K562 (cell line): ENCODE measurements at regions not wholly inside any gene's neighbourhood (a gene's known extent, or its start where the extent isn't known, plus 50 kb on each side); places are given as distances from the start of the nearest gene placed in this dataset.

ENCODE experiments used
- DPF2 ChIP-seq: fragments of 450-650 bp; IDR thresholded peaks from 2 replicates; pipeline ENCODE4 v1.6.1; 2016
- GABPB2 ChIP-seq: fragments of 250-450 bp; sonication (Bioruptor Pico); conservative IDR thresholded peaks from 2 replicates; pipeline ENCODE4 v1.5.1; 2021; ENCODE audit warnings: mild to moderate bottlenecking
- MTA1 ChIP-seq: fragments of 450-650 bp; IDR thresholded peaks from 2 replicates; pipeline ENCODE4 v1.6.1; 2017; ENCODE audit warnings: borderline replicate concordance
- MTA3 ChIP-seq: fragments of 450-650 bp; formaldehyde crosslinking; IDR thresholded peaks from 2 replicates; pipeline ENCODE4 v1.6.1; 2017; ENCODE audit warnings: mild to moderate bottlenecking, borderline replicate concordance
- POLR2H ChIP-seq: IDR thresholded peaks from 2 replicates; pipeline ENCODE4 v1.6.1; 2016; ENCODE audit warnings: missing genetic modification characterization, low read depth, mild to moderate bottlenecking, control low read depth, missing compliant biosample characterization, moderate library complexity
- SIX5 ChIP-seq, 2 experiments: IDR thresholded peaks; 2 replicates each; pipeline ENCODE4 v1.6.1; 2011; ENCODE audit warnings: low read length in 2 of 2, borderline replicate concordance in 1 of 2, low read depth in 1 of 2, mild to moderate bottlenecking in 1 of 2, moderate library complexity in 1 of 2; ENCODE audit not compliant: insufficient read depth in 1 of 2
- TOE1 ChIP-seq, 2 experiments: fragments of 450-650 bp in 1 of 2; sonication (generic) in 1 of 2; formaldehyde crosslinking in 1 of 2; IDR thresholded peaks; 2 replicates each; pipeline versions ENCODE4 v1.7.1 to v1.8.0; 2016 to 2022; ENCODE audit warnings: borderline replicate concordance in 2 of 2, mild to moderate bottlenecking in 2 of 2, antibody characterized with exemption in 1 of 2, inconsistent platforms in 1 of 2, low read depth in 1 of 2, missing genetic modification reagents in 1 of 2, moderate library complexity in 1 of 2
- ZBED1 ChIP-seq: IDR thresholded peaks from 2 replicates; pipeline ENCODE4 v1.6.1; 2014
- ZNF696 ChIP-seq: fragments of 250-450 bp; sonication (Bioruptor Pico); conservative IDR thresholded peaks from 2 replicates; pipeline ENCODE4 v1.4.0; 2020; ENCODE audit warnings: mild to moderate bottlenecking, moderate library complexity
- TF ChIP-seq, protein P1 (sequence below): fragments of 450-650 bp; conservative IDR thresholded peaks from 2 replicates; pipeline ENCODE4 v1.6.1; 2016; ENCODE audit warnings: missing genetic modification characterization, low read depth, mild to moderate bottlenecking, control low read depth, missing compliant biosample characterization
- TF ChIP-seq, protein P2 (sequence below): fragments of 250-450 bp; sonication (Bioruptor Pico); IDR thresholded peaks from 2 replicates; pipeline ENCODE4 v1.4.0; 2020
- TF ChIP-seq, protein P3 (sequence below): IDR thresholded peaks from 3 replicates; pipeline ENCODE4 v1.6.1; 2011; ENCODE audit warnings: borderline replicate concordance, mild to moderate bottlenecking, moderate library complexity; ENCODE audit not compliant: insufficient read length; ENCODE audit errors: extremely low read depth
- TF ChIP-seq, protein P4 (sequence below), 2 experiments: IDR thresholded peaks; 2 replicates each; pipeline ENCODE4 v1.6.1; 2011; ENCODE audit warnings: borderline replicate concordance in 1 of 2, control low read depth in 1 of 2, low read depth in 1 of 2, low read length in 1 of 2, mild to moderate bottlenecking in 1 of 2, mixed read lengths in 1 of 2, moderate library complexity in 1 of 2; ENCODE audit not compliant: insufficient read depth in 1 of 2, insufficient read length in 1 of 2, poor library complexity in 1 of 2, severe bottlenecking in 1 of 2; ENCODE audit errors: extremely low read depth in 1 of 2

DNA sequence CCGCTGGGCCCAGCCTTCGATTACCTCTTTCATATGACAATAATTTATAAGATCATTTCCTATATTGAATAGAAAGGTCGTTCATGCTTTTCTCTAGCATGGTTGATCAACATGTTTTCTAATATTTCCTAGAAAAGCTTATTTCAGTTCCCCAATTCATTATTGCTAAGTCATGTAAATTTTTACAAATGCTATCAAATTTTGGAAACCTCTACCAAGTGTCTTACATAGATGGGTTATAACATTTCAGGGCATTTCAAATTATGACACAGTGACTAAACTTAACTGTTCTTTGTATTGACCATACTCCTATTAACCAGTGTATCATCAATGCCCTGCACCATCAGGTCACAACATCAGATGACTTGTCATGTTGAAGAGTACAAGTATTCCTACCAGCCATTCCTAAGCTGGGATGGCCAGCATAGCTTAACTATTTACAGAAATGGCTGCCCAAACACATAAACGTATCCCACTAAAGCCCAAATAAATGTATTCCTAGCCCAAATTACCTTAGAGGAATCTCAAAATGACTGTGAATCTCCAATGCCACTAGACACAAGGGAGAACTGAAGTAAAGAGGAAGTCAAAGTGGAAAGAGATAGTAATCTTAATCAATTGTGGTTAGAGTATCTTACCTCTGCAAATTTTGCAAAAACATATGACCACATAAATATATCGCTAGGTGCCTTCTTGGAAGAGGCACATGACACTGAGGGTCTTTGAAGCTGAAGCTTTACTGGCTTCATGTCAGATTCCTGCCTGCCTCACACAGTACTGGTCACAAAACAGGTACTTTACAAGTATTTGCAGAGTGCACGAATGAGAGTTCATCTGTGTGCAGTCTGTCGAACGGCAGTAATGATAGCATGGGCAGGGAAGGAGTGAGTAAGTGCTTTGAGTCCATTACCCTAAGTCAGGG, 87.3 kb upstream of the TLK1 start (continued):
- TF ChIP-seq TOE1 (IDR thresholded peaks at IDR 0.05; ENCODE audit: borderline replicate concordance) (no peak), TOE1 (CRISPR knock-in tag; IDR thresholded peaks at IDR 0.05; ENCODE audit: borderline replicate concordance, low read depth) (0 out of 2 replicates have a peak, but pooled peaks have one; percentile 56), SIX5 (IDR thresholded peaks at IDR 0.05; ENCODE audit: borderline replicate concordance in 1 of 2, insufficient read depth in 1 of 2, low read depth in 1 of 2, low read length in 2 of 2) (no peak), POLR2H (tag) (no peak), GABPB2 (CRISPR knock-in tag) (no peak), DPF2 (peak; percentile 74), MTA3 (0 out of 2 replicates have a peak, but pooled peaks have one; percentile 22), ZNF696 (CRISPR knock-in tag) (no peak), ZBED1 (no peak), MTA1 (peak; percentile 57; the same call in 1 of the 2 replicates)
- TF ChIP-seq, protein P1, sequence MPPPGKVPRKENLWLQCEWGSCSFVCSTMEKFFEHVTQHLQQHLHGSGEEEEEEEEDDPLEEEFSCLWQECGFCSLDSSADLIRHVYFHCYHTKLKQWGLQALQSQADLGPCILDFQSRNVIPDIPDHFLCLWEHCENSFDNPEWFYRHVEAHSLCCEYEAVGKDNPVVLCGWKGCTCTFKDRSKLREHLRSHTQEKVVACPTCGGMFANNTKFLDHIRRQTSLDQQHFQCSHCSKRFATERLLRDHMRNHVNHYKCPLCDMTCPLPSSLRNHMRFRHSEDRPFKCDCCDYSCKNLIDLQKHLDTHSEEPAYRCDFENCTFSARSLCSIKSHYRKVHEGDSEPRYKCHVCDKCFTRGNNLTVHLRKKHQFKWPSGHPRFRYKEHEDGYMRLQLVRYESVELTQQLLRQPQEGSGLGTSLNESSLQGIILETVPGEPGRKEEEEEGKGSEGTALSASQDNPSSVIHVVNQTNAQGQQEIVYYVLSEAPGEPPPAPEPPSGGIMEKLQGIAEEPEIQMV (tag), result no peak
- TF ChIP-seq, protein P2, sequence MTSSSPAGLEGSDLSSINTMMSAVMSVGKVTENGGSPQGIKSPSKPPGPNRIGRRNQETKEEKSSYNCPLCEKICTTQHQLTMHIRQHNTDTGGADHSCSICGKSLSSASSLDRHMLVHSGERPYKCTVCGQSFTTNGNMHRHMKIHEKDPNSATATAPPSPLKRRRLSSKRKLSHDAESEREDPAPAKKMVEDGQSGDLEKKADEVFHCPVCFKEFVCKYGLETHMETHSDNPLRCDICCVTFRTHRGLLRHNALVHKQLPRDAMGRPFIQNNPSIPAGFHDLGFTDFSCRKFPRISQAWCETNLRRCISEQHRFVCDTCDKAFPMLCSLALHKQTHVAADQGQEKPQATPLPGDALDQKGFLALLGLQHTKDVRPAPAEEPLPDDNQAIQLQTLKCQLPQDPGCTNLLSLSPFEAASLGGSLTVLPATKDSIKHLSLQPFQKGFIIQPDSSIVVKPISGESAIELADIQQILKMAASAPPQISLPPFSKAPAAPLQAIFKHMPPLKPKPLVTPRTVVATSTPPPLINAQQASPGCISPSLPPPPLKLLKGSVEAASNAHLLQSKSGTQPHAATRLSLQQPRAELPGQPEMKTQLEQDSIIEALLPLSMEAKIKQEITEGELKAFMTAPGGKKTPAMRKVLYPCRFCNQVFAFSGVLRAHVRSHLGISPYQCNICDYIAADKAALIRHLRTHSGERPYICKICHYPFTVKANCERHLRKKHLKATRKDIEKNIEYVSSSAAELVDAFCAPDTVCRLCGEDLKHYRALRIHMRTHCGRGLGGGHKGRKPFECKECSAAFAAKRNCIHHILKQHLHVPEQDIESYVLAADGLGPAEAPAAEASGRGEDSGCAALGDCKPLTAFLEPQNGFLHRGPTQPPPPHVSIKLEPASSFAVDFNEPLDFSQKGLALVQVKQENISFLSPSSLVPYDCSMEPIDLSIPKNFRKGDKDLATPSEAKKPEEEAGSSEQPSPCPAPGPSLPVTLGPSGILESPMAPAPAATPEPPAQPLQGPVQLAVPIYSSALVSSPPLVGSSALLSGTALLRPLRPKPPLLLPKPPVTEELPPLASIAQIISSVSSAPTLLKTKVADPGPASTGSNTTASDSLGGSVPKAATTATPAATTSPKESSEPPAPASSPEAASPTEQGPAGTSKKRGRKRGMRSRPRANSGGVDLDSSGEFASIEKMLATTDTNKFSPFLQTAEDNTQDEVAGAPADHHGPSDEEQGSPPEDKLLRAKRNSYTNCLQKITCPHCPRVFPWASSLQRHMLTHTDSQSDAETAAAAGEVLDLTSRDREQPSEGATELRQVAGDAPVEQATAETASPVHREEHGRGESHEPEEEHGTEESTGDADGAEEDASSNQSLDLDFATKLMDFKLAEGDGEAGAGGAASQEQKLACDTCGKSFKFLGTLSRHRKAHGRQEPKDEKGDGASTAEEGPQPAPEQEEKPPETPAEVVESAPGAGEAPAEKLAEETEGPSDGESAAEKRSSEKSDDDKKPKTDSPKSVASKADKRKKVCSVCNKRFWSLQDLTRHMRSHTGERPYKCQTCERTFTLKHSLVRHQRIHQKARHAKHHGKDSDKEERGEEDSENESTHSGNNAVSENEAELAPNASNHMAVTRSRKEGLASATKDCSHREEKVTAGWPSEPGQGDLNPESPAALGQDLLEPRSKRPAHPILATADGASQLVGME (CRISPR knock-in tag), result no peak
- TF ChIP-seq, protein P3, sequence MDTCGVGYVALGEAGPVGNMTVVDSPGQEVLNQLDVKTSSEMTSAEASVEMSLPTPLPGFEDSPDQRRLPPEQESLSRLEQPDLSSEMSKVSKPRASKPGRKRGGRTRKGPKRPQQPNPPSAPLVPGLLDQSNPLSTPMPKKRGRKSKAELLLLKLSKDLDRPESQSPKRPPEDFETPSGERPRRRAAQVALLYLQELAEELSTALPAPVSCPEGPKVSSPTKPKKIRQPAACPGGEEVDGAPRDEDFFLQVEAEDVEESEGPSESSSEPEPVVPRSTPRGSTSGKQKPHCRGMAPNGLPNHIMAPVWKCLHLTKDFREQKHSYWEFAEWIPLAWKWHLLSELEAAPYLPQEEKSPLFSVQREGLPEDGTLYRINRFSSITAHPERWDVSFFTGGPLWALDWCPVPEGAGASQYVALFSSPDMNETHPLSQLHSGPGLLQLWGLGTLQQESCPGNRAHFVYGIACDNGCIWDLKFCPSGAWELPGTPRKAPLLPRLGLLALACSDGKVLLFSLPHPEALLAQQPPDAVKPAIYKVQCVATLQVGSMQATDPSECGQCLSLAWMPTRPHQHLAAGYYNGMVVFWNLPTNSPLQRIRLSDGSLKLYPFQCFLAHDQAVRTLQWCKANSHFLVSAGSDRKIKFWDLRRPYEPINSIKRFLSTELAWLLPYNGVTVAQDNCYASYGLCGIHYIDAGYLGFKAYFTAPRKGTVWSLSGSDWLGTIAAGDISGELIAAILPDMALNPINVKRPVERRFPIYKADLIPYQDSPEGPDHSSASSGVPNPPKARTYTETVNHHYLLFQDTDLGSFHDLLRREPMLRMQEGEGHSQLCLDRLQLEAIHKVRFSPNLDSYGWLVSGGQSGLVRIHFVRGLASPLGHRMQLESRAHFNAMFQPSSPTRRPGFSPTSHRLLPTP, result no peak
- TF ChIP-seq, protein P4, sequence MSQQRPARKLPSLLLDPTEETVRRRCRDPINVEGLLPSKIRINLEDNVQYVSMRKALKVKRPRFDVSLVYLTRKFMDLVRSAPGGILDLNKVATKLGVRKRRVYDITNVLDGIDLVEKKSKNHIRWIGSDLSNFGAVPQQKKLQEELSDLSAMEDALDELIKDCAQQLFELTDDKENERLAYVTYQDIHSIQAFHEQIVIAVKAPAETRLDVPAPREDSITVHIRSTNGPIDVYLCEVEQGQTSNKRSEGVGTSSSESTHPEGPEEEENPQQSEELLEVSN (IDR thresholded peaks at IDR 0.05; ENCODE audit: borderline replicate concordance in 1 of 2, extremely low read depth in 1 of 2, insufficient read depth in 1 of 2, insufficient read length in 1 of 2, low read depth in 1 of 2, low read length in 1 of 2, poor library complexity in 1 of 2, severe bottlenecking in 1 of 2), result no peak
